NOMO-1 treated with dmso at 0.1 percent for 144 hours (cell line): ENCODE measurements at regions not wholly inside any gene's neighbourhood (a gene's known extent, or its start where the extent isn't known, plus 50 kb on each side); places are given as distances from the start of the nearest gene placed in this dataset.
"Not testable (repeated sequence)": the region's sequence is repeated elsewhere in the genome, so short reads cannot be mapped to it uniquely, and the experiment has no call there.

Experiments
- DNase-seq: peaks from one replicate; lab custom pipeline; 2025; ENCODE audit not compliant: unreplicated experiment; lab: John Stamatoyannopoulos, UW

DNA sequence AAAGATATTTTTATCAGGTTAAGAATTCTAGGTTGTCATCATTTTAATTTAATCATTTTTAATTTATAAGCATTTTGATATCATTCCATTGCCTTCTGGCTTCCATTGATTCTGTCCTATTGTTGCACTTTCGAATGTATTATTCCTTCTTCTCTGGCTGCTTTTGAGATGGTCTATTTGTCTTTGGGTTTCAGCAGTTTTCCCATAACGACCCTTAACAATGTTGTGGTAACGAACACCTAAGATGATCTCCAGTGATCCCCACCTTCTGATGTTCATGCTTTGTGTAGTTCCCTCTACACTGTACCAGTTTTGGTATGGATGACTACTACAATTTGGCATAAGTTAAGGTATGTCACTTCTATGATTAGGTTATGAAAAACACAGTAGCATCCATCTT is 59.9 kb downstream of the MINAR1 start:
- DNase-seq, result no peak

GRCh38 chr15:79494384-79494909 is 62.3 kb downstream of the MINAR1 start:
- DNase-seq, result no peak

GRCh38 chr15:79494963-79495755 is 63.0 kb downstream of the MINAR1 start:
- no peak for DNase-seq

DNA sequence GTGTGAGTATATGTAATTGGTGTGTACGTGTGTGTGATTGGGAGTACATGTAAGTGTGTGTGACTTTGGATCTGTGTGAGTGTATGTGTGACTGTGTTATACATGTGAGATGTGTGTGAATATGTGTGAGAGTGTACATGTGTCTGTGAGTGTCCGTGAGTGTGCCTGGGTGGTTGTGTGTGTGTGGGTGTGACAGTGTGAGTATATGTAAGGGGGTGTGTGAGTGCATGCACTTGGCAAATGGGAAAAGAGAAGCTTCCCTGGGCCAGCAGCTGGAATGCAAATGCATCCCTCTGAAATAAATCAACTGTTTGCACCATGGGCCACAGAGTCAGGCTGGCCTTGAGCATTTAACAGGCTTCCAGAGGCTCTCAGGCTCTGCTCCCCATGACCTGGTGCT is 63.6 kb downstream of the MINAR1 start:
- no peak for DNase-seq

DNA sequence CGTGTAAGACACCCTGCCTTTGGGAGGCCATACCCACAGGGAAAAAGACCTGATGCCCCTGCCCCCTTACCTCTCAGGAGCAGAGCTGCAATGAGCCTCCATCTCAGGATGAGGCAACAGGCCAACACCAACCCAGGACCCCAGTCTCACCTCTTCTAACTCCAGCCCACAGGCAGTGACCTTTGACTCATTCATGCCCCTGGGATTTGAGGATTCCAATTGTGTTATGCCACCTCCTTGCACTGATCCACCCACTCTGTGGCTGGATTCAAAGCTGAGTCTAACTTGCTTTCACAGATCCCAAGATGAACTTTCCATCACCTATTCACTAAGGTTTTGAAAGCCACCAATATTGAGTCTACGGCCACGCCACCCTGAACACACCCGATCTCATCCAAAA is 64.7 kb downstream of the MINAR1 start:
- no peak for DNase-seq

GRCh38 chr15:79501086-79501485 is 69.0 kb downstream of the MINAR1 start:
- no peak for DNase-seq

DNA sequence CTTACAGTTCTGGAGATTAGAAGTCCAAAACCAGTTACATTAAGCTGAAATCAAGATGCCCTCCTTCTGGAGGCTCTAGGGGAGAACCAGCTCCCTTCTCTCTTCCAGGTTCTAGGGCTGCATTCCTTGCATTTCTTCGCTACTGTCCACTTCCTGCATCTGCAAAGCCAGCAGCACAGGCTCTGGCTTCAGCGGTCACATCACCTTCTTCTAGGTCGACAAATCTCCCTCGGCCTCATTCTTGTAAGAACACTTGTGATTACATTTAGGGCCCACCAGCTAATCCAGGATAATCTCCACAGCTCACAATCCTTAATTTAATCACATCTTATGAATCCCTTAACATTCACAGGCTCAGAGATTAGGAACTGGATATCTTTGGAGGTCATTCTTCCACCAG is 73.8 kb downstream of the MINAR1 start:
- DNase-seq, result no peak

- DNase-seq, result not testable (repeated sequence)
Measured at GRCh38 chr15:79512844-79513243, 80.7 kb downstream of the MINAR1 start.

GRCh38 chr15:79513417-79513816 is 81.3 kb downstream of the MINAR1 start:
- DNase-seq, result no peak

- no peak for DNase-seq
Measured at GRCh38 chr15:79513940-79514339, 81.8 kb downstream of the MINAR1 start.

DNA sequence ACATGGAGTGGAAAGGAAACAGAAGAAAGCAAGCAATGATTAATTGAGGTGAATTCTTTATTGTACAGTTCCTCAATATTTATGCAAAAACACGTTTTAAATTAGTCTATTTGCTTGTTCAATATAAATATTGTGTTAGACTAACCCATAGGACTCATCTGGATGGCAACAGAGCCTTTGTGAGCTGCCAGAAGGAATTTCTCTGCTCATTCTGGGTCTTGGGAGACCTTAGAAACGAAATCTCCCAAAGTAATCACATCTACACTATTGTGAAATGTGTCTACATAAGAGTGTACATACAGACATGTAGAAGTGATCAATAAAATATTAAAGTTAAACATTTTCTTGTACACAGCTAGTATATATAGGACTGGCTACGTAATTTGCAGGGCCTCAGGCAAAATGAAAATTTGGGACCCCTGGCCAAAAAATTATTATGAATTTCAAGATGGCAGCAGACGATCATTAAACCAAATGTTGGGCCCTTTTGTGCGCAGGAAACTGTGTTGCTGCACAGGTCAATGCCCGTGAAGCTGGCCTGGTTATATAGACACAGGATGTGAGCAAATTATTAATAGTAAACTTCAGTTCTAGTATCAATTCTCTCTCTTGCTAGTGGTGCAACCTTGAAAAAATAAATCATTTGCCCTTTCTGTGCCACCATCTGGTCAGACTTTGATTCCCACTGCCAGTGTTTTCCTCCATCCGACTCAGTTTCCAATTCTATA is 83.3 kb downstream of the MINAR1 start:
- DNase-seq, result no peak

DNA sequence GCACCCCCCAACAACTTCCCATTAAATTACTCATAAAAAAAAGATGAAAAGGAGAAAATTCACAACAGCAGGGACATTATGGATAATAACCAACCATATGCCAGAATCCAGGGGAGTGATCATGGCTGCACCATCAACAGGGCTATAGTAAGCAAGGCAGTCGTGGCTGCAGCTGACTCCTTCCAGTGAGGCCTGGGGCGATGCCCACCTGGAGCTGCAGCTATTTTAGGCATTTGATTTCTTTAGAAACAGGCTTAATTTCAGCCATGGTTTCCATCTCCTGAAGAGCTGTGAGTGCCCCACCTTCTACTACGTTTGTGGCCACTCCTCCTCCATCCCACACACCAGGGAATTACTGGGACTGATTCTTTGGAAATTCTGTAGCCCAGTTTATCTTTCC is 84.0 kb downstream of the MINAR1 start:
- no peak for DNase-seq

DNA sequence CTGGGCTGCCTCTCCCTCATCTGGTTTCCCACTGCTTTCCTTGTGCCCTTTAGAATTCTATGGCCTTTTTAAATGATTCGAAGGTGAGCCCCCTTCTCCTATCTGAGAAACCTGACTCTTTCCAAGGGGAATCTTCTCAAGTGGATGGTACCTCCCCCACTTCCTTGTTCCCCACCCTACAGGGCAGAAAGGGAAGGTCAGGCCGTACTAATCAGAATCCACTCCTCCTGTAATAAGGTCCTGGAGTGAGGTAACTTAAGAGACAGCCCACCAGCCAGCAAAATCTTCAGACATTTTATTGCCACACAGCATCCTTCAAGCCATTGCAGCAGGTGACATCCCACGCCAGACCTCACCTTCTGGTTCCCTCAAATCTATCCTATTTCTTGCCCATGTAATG is 84.5 kb downstream of the MINAR1 start:
- DNase-seq, result no peak

- DNase-seq, result no peak
Measured at GRCh38 chr15:79519628-79520027, 87.5 kb downstream of the MINAR1 start.

DNA sequence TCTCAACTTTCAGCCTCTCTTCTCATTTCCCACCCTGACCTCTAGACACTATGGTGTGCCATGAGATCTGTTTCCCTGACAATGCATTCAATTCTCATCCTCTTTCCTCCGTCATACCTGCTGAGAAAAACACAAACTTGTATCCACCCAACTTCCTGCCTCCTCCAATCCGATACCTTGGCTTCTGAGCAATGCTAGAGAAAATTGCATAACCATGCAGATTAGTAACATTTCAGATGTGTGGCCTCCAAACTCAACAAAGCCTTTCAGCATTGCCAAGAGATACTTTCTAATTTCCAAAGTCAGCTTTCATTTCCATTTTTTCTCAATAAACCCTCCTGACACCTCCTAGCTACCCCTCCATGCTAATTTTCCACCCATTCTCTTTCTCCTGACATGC is 88.5 kb downstream of the MINAR1 start:
- DNase-seq, result no peak

DNA sequence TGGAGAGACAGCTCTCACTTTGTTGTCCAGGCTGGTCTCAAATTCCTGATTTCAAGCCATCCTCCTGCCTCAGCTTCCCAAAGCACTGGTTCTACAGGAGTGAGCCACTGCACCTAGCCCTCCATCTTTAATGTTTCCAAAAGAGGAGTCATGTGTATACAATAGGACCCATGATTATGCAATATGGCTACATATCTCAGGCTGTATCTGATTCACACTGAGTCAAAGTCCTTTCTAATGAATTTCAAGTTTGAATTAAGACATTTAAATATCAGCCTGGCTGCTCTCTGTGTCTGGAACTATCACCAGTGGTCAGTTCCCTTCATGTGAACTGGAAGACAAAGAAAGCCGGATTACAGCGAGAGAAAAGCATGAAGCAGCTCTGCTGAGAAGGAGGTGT is 90.5 kb downstream of the MINAR1 start:
- DNase-seq, result no peak

DNA sequence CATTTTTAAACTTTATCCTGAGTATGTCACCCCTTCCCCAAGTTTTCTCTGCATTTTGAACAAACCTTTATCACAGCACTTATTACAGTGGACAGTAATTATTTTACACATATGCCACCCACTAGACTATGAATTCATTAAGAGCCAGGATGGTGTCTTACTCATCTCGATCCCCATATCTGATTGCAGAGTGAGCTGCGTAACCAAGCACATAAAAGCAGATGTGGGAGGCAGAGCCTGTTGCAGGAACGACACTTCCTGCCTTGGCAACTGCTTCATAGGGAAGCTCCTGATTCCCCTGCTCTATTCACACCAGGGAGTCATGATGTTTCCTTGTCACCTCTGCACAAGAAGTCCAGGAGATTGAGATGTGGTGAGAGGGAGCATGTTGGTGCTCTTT is 91.1 kb downstream of the MINAR1 start:
- no peak for DNase-seq

DNA sequence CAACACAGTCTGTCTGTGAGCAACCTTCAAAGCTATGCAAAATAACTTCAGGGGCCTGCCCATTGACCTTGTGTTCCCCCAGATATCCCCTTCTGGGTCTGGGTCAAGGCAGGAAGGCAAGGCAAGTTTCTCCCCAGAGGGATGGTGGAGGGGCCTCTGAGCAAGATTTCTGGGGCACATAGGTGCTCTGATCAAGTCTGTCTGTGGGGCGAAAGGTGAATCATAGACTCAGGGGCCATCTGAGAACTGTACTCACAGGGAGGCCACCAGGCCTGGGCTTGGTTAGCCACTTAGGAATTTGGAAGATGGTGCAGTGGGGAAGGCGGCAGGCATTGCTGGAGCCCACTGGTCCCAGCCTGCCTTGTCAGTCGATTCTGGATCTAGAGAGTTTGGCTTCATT is 92.4 kb downstream of the MINAR1 start:
- DNase-seq, result no peak

GRCh38 chr15:79526376-79526775 is 94.2 kb downstream of the MINAR1 start:
- DNase-seq, result no peak

- no peak for DNase-seq
Measured at GRCh38 chr15:79527821-79528220, 95.7 kb downstream of the MINAR1 start.

DNA sequence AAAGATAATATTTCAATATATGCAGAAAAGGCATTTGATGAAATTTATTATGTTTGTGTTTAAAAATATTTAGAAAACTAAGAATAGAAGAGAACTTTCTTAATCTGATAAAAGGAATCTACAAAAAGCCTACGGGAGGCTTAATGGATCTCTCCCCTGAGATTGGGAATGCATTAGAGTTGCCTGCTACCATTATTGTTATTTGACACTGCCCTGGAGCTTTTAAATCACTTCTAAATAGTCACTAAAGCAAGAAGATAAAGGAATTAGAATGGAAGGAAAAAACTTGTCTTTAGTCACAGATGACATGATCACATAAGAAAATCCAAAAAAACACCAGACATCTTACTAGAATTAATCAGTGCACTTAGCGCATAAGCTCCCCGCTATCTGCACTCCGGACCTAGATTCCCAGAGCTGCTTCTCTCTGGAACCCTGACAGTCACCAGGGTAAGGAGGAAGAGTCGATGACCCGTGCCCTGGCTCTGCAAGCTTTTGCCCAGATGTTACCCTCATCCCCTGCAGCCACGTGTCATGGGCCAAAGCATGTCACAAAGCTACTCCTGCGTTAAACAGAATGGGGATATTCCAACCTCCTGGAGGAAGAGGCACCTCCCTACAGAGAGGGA is 97.1 kb downstream of the MINAR1 start:
- DNase-seq, result no peak

DNA sequence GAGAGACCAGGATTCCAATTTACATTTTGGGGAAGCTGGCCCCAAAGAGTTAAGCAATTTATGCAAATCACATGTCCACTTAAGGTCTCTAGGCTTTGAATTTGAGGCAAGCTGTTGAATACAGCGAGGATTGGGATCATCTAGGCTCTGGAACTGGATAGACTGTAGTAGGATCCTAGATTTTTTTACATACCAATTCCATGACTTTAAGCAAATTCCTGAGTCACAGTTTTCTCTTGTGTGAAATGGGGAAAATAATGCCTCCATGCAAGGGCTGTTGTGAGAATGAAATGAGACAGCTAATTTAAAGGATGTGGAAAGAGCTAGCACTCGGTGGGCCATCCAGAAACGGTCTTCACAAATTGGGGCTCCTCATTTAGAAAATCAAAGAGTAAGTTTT is 103.4 kb downstream of the MINAR1 start:
- DNase-seq, result no peak
